PC-3 (cell line): ENCODE measurements at regions not wholly inside any gene's neighbourhood (a gene's known extent, or its start where the extent isn't known, plus 50 kb on each side); places are given as distances from the start of the nearest gene placed in this dataset.

ENCODE experiments used
- ATAC-seq: fragments of 200-7000 bp; cut with Tn5 transposase; 2 replicates; pipeline ENCODE4 v1.9.1; 2020; ENCODE audit warnings: mild to moderate bottlenecking, moderate library complexity
- BruUV-seq: library from RNA; stranded (reverse); fragments of 400-500 nt; replicated peaks from 2 replicates; lab custom pipeline; 2021; lab: Mats Ljungman, UMichigan
- CTCF ChIA-PET: fragments of 300-600 bp; sonication (Branson Sonifier 250); formaldehyde crosslinking; loops from one replicate; lab custom pipeline; 2022; ENCODE audit warnings: antibody characterized with exemption; lab: Charles Lee
- POLR2A ChIA-PET: fragments of 300-600 bp; sonication (Branson Sonifier 250); formaldehyde crosslinking; loops from one replicate; lab custom pipeline; 2022; ENCODE audit warnings: antibody characterized with exemption; ENCODE audit not compliant: unreplicated experiment; lab: Charles Lee
- DNase-seq: peaks from one replicate; pipeline ENCODE4 v3.0.0-alpha.2; 2015
- H2AFZ ChIP-seq: fragments of 300-600 bp; sonication (generic); 2 replicates; pipeline ENCODE4 v1.6.0; 2016; ENCODE audit warnings: antibody characterized with exemption, low read length
- H3F3A ChIP-seq: fragments of 300-600 bp; sonication (generic); one replicate; pipeline ENCODE4 v1.6.0; 2017; ENCODE audit warnings: antibody characterized with exemption, low read length, control low read depth, mild to moderate bottlenecking; ENCODE audit not compliant: unreplicated experiment
- H3K27ac ChIP-seq: fragments of 300-600 bp; sonication (generic); 2 replicates; pipeline ENCODE4 v1.5.1; 2016; ENCODE audit warnings: mild to moderate bottlenecking, low read length
- H3K27me3 ChIP-seq: fragments of 300-600 bp; sonication (generic); 2 replicates; pipeline ENCODE4 v1.6.1; 2016; ENCODE audit warnings: low read length, mixed read lengths
- H3K36me3 ChIP-seq: fragments of 300-600 bp; sonication (generic); 2 replicates; pipeline ENCODE4 v1.6.1; 2016; ENCODE audit warnings: low read depth, mixed run types, low read length, mixed read lengths
- H3K4me1 ChIP-seq: fragments of 300-600 bp; sonication (generic); 2 replicates; pipeline ENCODE4 v1.5.1; 2016; ENCODE audit warnings: low read length; ENCODE audit not compliant: insufficient read depth
- H3K4me2 ChIP-seq: fragments of 300-600 bp; sonication (generic); 2 replicates; pipeline ENCODE4 v1.6.0; 2016; ENCODE audit warnings: low read length
- H3K4me3 ChIP-seq: fragments of 300-600 bp; sonication (generic); 2 replicates; pipeline ENCODE4 v1.5.1; 2016; ENCODE audit warnings: mild to moderate bottlenecking, low read length, mixed read lengths
- H3K79me2 ChIP-seq: fragments of 300-600 bp; sonication (generic); 2 replicates; pipeline ENCODE4 v1.6.1; 2017; ENCODE audit warnings: low read length, mixed read lengths
- H3K9ac ChIP-seq: fragments of 300-600 bp; sonication (generic); 2 replicates; pipeline ENCODE4 v1.6.0; 2016; ENCODE audit warnings: mild to moderate bottlenecking, low read length
- H3K9me2 ChIP-seq: fragments of 300-600 bp; sonication (generic); replicated peaks from 2 replicates; pipeline ENCODE4 v1.6.1; 2016; ENCODE audit warnings: mixed run types, low read length, mixed read lengths
- H3K9me3 ChIP-seq: fragments of 300-600 bp; sonication (generic); 2 replicates; pipeline ENCODE4 v1.6.1; 2016; ENCODE audit warnings: low read length, mixed read lengths
- H4K20me1 ChIP-seq: fragments of 300-600 bp; sonication (generic); 2 replicates; pipeline ENCODE4 v1.6.1; 2016; ENCODE audit warnings: low read length, mixed read lengths
- EZH2 ChIP-seq: fragments of 300-600 bp; sonication (generic); IDR thresholded peaks from one replicate; pipeline ENCODE4 v1.6.1; 2017; ENCODE audit warnings: antibody characterized with exemption, mild to moderate bottlenecking, low read length; ENCODE audit not compliant: unreplicated experiment
- EZH2phosphoT487 ChIP-seq: fragments of 300-600 bp; sonication (generic); IDR thresholded peaks from 2 replicates; pipeline ENCODE4 v1.6.1; 2018; ENCODE audit warnings: mild to moderate bottlenecking, antibody characterized with exemption, low read length, borderline replicate concordance
- intact Hi-C: fragments of 100-400 bp; cut with micrococcal nuclease; formaldehyde crosslinking; loops from 2 replicates; pipeline ENCODE4 v1.9.0; 2023
- TF ChIP-seq, protein P1 (sequence below): fragments of 300-600 bp; sonication (generic); conservative IDR thresholded peaks from 2 replicates; pipeline ENCODE4 v1.5.1; 2017; ENCODE audit warnings: antibody characterized with exemption, low read depth, mild to moderate bottlenecking, low read length

- TF ChIP-seq, protein P1, sequence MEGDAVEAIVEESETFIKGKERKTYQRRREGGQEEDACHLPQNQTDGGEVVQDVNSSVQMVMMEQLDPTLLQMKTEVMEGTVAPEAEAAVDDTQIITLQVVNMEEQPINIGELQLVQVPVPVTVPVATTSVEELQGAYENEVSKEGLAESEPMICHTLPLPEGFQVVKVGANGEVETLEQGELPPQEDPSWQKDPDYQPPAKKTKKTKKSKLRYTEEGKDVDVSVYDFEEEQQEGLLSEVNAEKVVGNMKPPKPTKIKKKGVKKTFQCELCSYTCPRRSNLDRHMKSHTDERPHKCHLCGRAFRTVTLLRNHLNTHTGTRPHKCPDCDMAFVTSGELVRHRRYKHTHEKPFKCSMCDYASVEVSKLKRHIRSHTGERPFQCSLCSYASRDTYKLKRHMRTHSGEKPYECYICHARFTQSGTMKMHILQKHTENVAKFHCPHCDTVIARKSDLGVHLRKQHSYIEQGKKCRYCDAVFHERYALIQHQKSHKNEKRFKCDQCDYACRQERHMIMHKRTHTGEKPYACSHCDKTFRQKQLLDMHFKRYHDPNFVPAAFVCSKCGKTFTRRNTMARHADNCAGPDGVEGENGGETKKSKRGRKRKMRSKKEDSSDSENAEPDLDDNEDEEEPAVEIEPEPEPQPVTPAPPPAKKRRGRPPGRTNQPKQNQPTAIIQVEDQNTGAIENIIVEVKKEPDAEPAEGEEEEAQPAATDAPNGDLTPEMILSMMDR = no peak
- TF ChIP-seq EZH2 (no peak), EZH2phosphoT487 (no peak)
- no peak overlapping the region for H3K4me2 ChIP-seq
- H3K79me2 ChIP-seq = no peaks in the 10 kb centered on the region
- H2AFZ ChIP-seq = no peak overlapping the region
- DNase-seq (no peak), ATAC-seq (no peak)
- no peaks in the 10 kb centered on the region for H3K27me3 ChIP-seq
- no peaks in the 10 kb centered on the region for H3K4me1 ChIP-seq
- H3K36me3 ChIP-seq = no peaks in the 10 kb centered on the region
- ChIA-PET POLR2A (no interaction called here), CTCF (no interaction called here)
- H3K9me3 ChIP-seq = no peaks in the 10 kb centered on the region
- no peak overlapping the region for H3K9ac ChIP-seq
- no peak overlapping the region for H3K4me3 ChIP-seq
- BruUV-seq = no TSS peak
- H3F3A ChIP-seq = no peaks in the 10 kb centered on the region
- no peaks in the 10 kb centered on the region for H4K20me1 ChIP-seq
- intact Hi-C loops = loop anchor here (1.0 to 10.0 kb wide), 5 partner anchors 97 to 1010 kb away; no protein-coding TSS in a partner anchor
- H3K27ac ChIP-seq = no peak overlapping the region
- no peaks in the 10 kb centered on the region for H3K9me2 ChIP-seq
Observed at GRCh38 chr13:47774671-47774994, 226.4 kb downstream of the SUCLA2 start.

GRCh38 chr13:47764817-47765216, 236.3 kb downstream of the SUCLA2 start:
- H3K36me3 ChIP-seq = no peaks in the 10 kb centered on the region
- no peak overlapping the region for H3K4me2 ChIP-seq
- H3K9ac ChIP-seq = no peak overlapping the region
- no peaks in the 10 kb centered on the region for H4K20me1 ChIP-seq
- CTCF ChIA-PET = no interaction called here
- TF ChIP-seq, protein P1 = no peak
- no peak for TF ChIP-seq EZH2
- TF ChIP-seq EZH2phosphoT487 = no peak
- BruUV-seq = no TSS peak
- no peaks in the 10 kb centered on the region for H3K9me3 ChIP-seq
- intact Hi-C loops = no loop called here
- H3K79me2 ChIP-seq = no peaks in the 10 kb centered on the region
- no peaks in the 10 kb centered on the region for H3K4me1 ChIP-seq
- H3F3A ChIP-seq = no peaks in the 10 kb centered on the region
- no peak overlapping the region for H3K4me3 ChIP-seq
- ATAC-seq = no peak
- no peak for DNase-seq
- POLR2A ChIA-PET = no interaction called here
- no peaks in the 10 kb centered on the region for H3K9me2 ChIP-seq
- no peaks in the 10 kb centered on the region for H3K27me3 ChIP-seq
- H2AFZ ChIP-seq = no peak overlapping the region
- H3K27ac ChIP-seq = no peak overlapping the region

DNA sequence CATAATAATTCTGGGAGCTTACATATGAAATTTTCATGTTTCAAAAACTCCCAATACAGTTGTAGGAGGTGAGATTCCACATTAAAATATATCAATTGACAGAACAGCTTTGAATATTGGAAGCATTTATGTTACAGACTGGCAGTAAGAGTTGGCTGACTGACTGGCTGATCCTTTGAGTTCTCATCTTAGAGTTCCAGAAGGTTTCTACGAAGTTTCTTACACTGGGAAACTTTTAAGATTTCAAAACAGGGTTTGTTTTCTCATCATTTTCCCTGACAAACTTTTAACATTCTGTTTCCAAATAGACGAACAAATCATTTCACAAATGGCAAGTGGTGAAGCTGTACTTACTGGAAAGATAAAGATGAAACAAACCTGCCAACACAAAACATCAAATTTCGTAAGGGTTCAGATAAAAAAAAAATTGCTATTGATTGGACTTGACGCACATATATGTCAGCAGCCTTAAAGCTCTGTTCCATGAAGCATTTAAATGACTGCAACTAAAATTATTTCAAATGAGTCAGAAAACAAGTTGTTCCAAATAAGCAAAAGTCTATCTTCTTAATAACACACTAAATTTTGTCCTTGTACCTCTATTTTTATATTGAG, 243.5 kb downstream of the SUCLA2 start:
- no peak overlapping the region for H3K27ac ChIP-seq
- no peak for DNase-seq
- H4K20me1 ChIP-seq = no peaks in the 10 kb centered on the region
- no peak overlapping the region for H2AFZ ChIP-seq
- H3K9me2 ChIP-seq = no peaks in the 10 kb centered on the region
- H3K9me3 ChIP-seq = no peaks in the 10 kb centered on the region
- no peak overlapping the region for H3K4me3 ChIP-seq
- H3K4me1 ChIP-seq = no peaks in the 10 kb centered on the region
- BruUV-seq = no TSS peak
- POLR2A ChIA-PET = no interaction called here
- no peak overlapping the region for H3K4me2 ChIP-seq
- intact Hi-C loops = no loop called here
- no peaks in the 10 kb centered on the region for H3K27me3 ChIP-seq
- H3K79me2 ChIP-seq = no peaks in the 10 kb centered on the region
- no peaks in the 10 kb centered on the region for H3K36me3 ChIP-seq
- TF ChIP-seq EZH2phosphoT487 (no peak), EZH2 (no peak)
- TF ChIP-seq, protein P1 = no peak
- CTCF ChIA-PET = no interaction called here
- ATAC-seq = no peak
- no peak overlapping the region for H3K9ac ChIP-seq
- no peaks in the 10 kb centered on the region for H3F3A ChIP-seq
